B cell (primary cell): ENCODE measurements at regions not wholly inside any gene's neighbourhood (a gene's known extent, or its start where the extent isn't known, plus 50 kb on each side); places are given as distances from the start of the nearest gene placed in this dataset.

Experiments used
- ATAC-seq: fragments of 200-7000 bp; cut with Tn5 transposase; one replicate; pipeline ENCODE4 v1.10.0; 2021; ENCODE audit warnings: low read depth, mild to moderate bottlenecking, moderate number of reproducible peaks, moderate library complexity
- CTCF ChIA-PET: fragments of 350-600 bp; sonication (Branson Sonifier 250); formaldehyde crosslinking; loops from one replicate; lab custom pipeline; 2021; ENCODE audit warnings: antibody characterized with exemption, inconsistent platforms; lab: Charles Lee
- POLR2A ChIA-PET: fragments of 350-600 bp; sonication (Branson Sonifier 250); formaldehyde crosslinking; loops from one replicate; lab custom pipeline; 2021; ENCODE audit warnings: antibody characterized with exemption; lab: Charles Lee
- DNase-seq: peaks from one replicate; pipeline ENCODE4 v3.0.0; 2013
- H2AFZ ChIP-seq: 2 replicates; pipeline ENCODE4 v1.6.1; 2012; ENCODE audit warnings: mild to moderate bottlenecking, low read depth, low read length; ENCODE audit not compliant: insufficient read depth, poor library complexity, severe bottlenecking
- H3K27ac ChIP-seq, 2 donors: 1 replicate in 1 of 2; 2 replicates in 1 of 2; pipeline ENCODE4 v1.5.1; 2012 to 2013; ENCODE audit warnings: low read length in 2 of 2, mild to moderate bottlenecking in 2 of 2, moderate library complexity in 1 of 2
- H3K27me3 ChIP-seq, 4 experiments: fragments of 200-600 bp in 1 of 4; sonication (generic) in 1 of 4; replicated peaks in 1 of 4; 1 replicate in 2 of 4; 2 replicates in 2 of 4; pipeline versions ENCODE4 v1.6.1 to v1.7.0; 2013 to 2016; ENCODE audit warnings: low read length in 3 of 4, mild to moderate bottlenecking in 2 of 4, mixed read lengths in 1 of 4, moderate library complexity in 1 of 4; ENCODE audit not compliant: insufficient read depth in 4 of 4, control insufficient read depth in 3 of 4; ENCODE audit errors: control extremely low read depth in 1 of 4
- H3K36me3 ChIP-seq, 2 experiments: replicated peaks in 1 of 2; 1 replicate in 1 of 2; 2 replicates in 1 of 2; pipeline versions ENCODE4 v1.6.1 to v1.7.1; 2013; ENCODE audit warnings: low read length in 1 of 2; ENCODE audit not compliant: insufficient read depth in 2 of 2, control insufficient read depth in 1 of 2; ENCODE audit errors: control extremely low read depth in 1 of 2, extremely low read depth in 1 of 2
- H3K4me1 ChIP-seq, 2 donors: fragments of 200-600 bp in 1 of 2; sonication (generic) in 1 of 2; 1 replicate in 1 of 2; 2 replicates in 1 of 2; pipeline versions ENCODE4 v1.5.1 to v1.6.1; 2013 to 2017; ENCODE audit warnings: low read length in 2 of 2; ENCODE audit not compliant: control insufficient read depth in 2 of 2, insufficient read depth in 2 of 2
- H3K4me2 ChIP-seq: replicated peaks from 2 replicates; pipeline ENCODE3; 2012; ENCODE audit warnings: mild to moderate bottlenecking, low read depth, low read length; ENCODE audit not compliant: poor library complexity, severe bottlenecking
- H3K4me3 ChIP-seq, 5 experiments: fragments of 200-600 bp in 1 of 5; sonication (generic) in 1 of 5; 1 replicate in 3 of 5; 2 replicates in 2 of 5; pipeline versions ENCODE4 v1.5.1 to v1.7.0; 2011 to 2016; ENCODE audit warnings: low read length in 4 of 5, mild to moderate bottlenecking in 4 of 5, low read depth in 2 of 5, control low read depth in 1 of 5, moderate library complexity in 1 of 5; ENCODE audit not compliant: insufficient read depth in 1 of 5; ENCODE audit errors: control extremely low read depth in 1 of 5, extremely low read depth in 1 of 5
- H3K79me2 ChIP-seq: fragments of 200-600 bp; sonication (generic); one replicate; pipeline ENCODE4 v1.6.0; 2016; ENCODE audit warnings: low read length; ENCODE audit not compliant: control insufficient read depth, insufficient read depth
- H3K9ac ChIP-seq: fragments of 200-600 bp; sonication (generic); 2 replicates; pipeline ENCODE4 v1.6.1; 2017; ENCODE audit warnings: mild to moderate bottlenecking, low read length, moderate library complexity
- H3K9me3 ChIP-seq, 3 donors: one replicate each; pipeline versions ENCODE4 v1.6.1 to v1.7.1; 2013; ENCODE audit warnings: low read length in 2 of 3; ENCODE audit not compliant: control insufficient read depth in 2 of 3, insufficient read depth in 1 of 3; ENCODE audit errors: control extremely low read depth in 1 of 3
- H4K20me1 ChIP-seq: 2 replicates; pipeline ENCODE4 v1.6.0; 2012; ENCODE audit warnings: mild to moderate bottlenecking, low read length; ENCODE audit not compliant: insufficient read depth, control insufficient read depth, poor library complexity, severe bottlenecking
- H3K27ac Mint-ChIP-seq: one replicate; pipeline ENCODE4 v1.8.0; 2021; ENCODE audit warnings: mixed read lengths
- H3K27me3 Mint-ChIP-seq: one replicate; pipeline ENCODE4 v1.8.0; 2021; ENCODE audit warnings: mixed read lengths
- H3K4me1 Mint-ChIP-seq: one replicate; pipeline ENCODE4 v1.8.0; 2021; ENCODE audit warnings: mixed read lengths
- H3K4me3 Mint-ChIP-seq: one replicate; pipeline ENCODE4 v1.8.0; 2021; ENCODE audit warnings: mixed read lengths
- H3K9me3 Mint-ChIP-seq: one replicate; pipeline ENCODE4 v1.8.0; 2022; ENCODE audit warnings: mixed read lengths; ENCODE audit not compliant: insufficient read depth
- EZH2 ChIP-seq: IDR thresholded peaks from 2 replicates; pipeline ENCODE4 v1.6.1; 2012; ENCODE audit warnings: borderline replicate concordance, low read depth, mild to moderate bottlenecking, moderate library complexity, low read length; ENCODE audit not compliant: insufficient read depth, poor library complexity, severe bottlenecking
- WGBS: methylation state at CpG from one replicate; pipeline ENCODE4 v1.1.5; 2013; ENCODE audit warnings: missing lambda C conversion rate; ENCODE audit not compliant: insufficient coverage; 5-methylcytosine and 5-hydroxymethylcytosine counted together
- intact Hi-C: fragments of 100-400 bp; cut with micrococcal nuclease; formaldehyde crosslinking; loops from one replicate; pipeline ENCODE4 v1.10.0; 2022
- TF ChIP-seq, protein P1 (sequence below): fragments of 200-600 bp; IDR thresholded peaks from one replicate; pipeline ENCODE4 v1.8.0; 2022; ENCODE audit warnings: antibody characterized with exemption, mild to moderate bottlenecking

DNA sequence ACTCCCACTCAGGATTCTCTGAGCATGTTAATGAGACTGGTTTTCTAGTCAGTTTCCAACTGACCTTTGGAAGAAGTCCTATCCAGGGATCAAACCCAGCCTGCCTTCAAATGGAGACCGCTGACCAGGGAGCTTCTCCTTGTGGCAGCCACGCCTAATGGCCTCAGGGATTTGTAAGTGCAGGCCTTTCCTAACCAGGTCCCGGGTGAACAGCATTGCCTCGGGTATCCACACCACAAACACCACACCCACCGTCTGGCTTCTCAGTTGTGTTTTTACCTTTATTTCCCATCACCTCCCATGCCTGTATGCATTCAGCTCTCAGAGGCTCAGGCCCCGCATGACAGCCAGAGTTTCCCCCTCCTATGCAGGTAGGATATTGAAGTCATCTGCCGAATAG is 406.3 kb upstream of the HS6ST1 start:
- no peak for TF ChIP-seq EZH2
- TF ChIP-seq, protein P1, sequence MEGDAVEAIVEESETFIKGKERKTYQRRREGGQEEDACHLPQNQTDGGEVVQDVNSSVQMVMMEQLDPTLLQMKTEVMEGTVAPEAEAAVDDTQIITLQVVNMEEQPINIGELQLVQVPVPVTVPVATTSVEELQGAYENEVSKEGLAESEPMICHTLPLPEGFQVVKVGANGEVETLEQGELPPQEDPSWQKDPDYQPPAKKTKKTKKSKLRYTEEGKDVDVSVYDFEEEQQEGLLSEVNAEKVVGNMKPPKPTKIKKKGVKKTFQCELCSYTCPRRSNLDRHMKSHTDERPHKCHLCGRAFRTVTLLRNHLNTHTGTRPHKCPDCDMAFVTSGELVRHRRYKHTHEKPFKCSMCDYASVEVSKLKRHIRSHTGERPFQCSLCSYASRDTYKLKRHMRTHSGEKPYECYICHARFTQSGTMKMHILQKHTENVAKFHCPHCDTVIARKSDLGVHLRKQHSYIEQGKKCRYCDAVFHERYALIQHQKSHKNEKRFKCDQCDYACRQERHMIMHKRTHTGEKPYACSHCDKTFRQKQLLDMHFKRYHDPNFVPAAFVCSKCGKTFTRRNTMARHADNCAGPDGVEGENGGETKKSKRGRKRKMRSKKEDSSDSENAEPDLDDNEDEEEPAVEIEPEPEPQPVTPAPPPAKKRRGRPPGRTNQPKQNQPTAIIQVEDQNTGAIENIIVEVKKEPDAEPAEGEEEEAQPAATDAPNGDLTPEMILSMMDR, result no peak
- Histone ChIP-seq H4K20me1 (no peaks in the 10 kb centered on the region), H3K27ac (no peak overlapping the region), H3K4me1 (no peaks in the 10 kb centered on the region), H3K9ac (no peak overlapping the region), H3K79me2 (no peaks in the 10 kb centered on the region), H3K36me3 (no peaks in the 10 kb centered on the region), H3K4me3 (no peak overlapping the region), H3K9me3 (no peaks in the 10 kb centered on the region), H3K27me3 (no peaks in the 10 kb centered on the region), H2AFZ (no peak overlapping the region), H3K4me2 (no peak overlapping the region)
- WGBS, result 95% methylated on average over 5 of the region's 7 CpGs
- Mint-ChIP-seq H3K4me3 (no peak overlapping the region), H3K27ac (no peak overlapping the region), H3K27me3 (no peaks in the 10 kb centered on the region), H3K9me3 (peaks cover 4% of the 10 kb centered on the region), H3K4me1 (no peaks in the 10 kb centered on the region)
- DNase-seq (no peak), ATAC-seq (no peak)
- POLR2A ChIA-PET, result no interaction called here
- CTCF ChIA-PET, result no interaction called here
- intact Hi-C loops, result no loop called here

- ChIA-PET POLR2A (no interaction called here), CTCF (interaction anchor here (1.5 to 1.7 kb wide), 2 partner anchors 10 to 29 kb away, joined by 6 to 9 read pairs; no protein-coding TSS in a partner anchor)
- H3K79me2 ChIP-seq, result no peaks in the 10 kb centered on the region
- H3K36me3 ChIP-seq, result no peaks in the 10 kb centered on the region
- no peak for ATAC-seq
- Mint-ChIP-seq H3K27ac (no peak overlapping the region), H3K4me3 (no peak overlapping the region), H3K9me3 (peaks cover 4% of the 10 kb centered on the region), H3K4me1 (no peaks in the 10 kb centered on the region), H3K27me3 (no peaks in the 10 kb centered on the region)
- H3K9me3 ChIP-seq, result no peaks in the 10 kb centered on the region
- no peak overlapping the region for H3K4me2 ChIP-seq
- 100% methylated on average over 1 of the region's 2 CpGs for WGBS
- no peak overlapping the region for H2AFZ ChIP-seq
- no peaks in the 10 kb centered on the region for H3K4me1 ChIP-seq
- no peak overlapping the region for H3K9ac ChIP-seq
- no peak for DNase-seq
- intact Hi-C loops, result no loop called here
- TF ChIP-seq, protein P1, result no peak
- TF ChIP-seq EZH2, result no peak
- no peaks in the 10 kb centered on the region for H3K27me3 ChIP-seq
- H4K20me1 ChIP-seq, result no peaks in the 10 kb centered on the region
- H3K4me3 ChIP-seq, result no peak overlapping the region
- H3K27ac ChIP-seq, result no peak overlapping the region
Measured at GRCh38 chr2:128726236-128726635, 407.6 kb upstream of the HS6ST1 start.
